ENCODE measurements at regions not wholly inside any gene's neighbourhood (a gene's known extent, or its start where the extent isn't known, plus 50 kb on each side); places are given as distances from the start of the nearest gene placed in this dataset.

GRCh38 chr14:53384073-53384472 lies 230.9 kb upstream of the DDHD1 start:
- TF ChIP-seq EZH2 (IDR thresholded peaks at IDR 0.05; ENCODE audit: low read depth) (no peak), CTCF (conservative IDR thresholded peaks at IDR 0.05) (no peak)
